HCT116 (cell line): ENCODE measurements at regions not wholly inside any gene's neighbourhood (a gene's known extent, or its start where the extent isn't known, plus 50 kb on each side); places are given as distances from the start of the nearest gene placed in this dataset.

Source experiments
- ATAC-seq: fragments of 200-7000 bp; cut with Tn5 transposase; 2 replicates; pipeline ENCODE4 v1.9.1; 2020; ENCODE audit warnings: mild to moderate bottlenecking, moderate library complexity
- BruUV-seq: library from RNA; stranded (reverse); fragments of 400-500 nt; replicated peaks from 2 replicates; lab custom pipeline; 2021; lab: Mats Ljungman, UMichigan
- CTCF ChIA-PET: fragments of 300-600 bp; sonication (Branson Sonifier 250); formaldehyde crosslinking; loops from one replicate; lab custom pipeline; 2021; ENCODE audit warnings: antibody characterized with exemption; lab: Charles Lee
- POLR2A ChIA-PET: fragments of 300-600, 350-600 bp; sonication (Branson Sonifier 250); formaldehyde crosslinking; loops from one replicate; lab custom pipeline; 2021; ENCODE audit warnings: antibody characterized with exemption; lab: Charles Lee
- RAD21 ChIA-PET, 2 experiments: fragments of 300-600 bp; sonication (Branson Sonifier 250); formaldehyde crosslinking; loops; one replicate each; lab custom pipeline; 2023; ENCODE audit warnings: low total read pairs in 2 of 2; ENCODE audit not compliant: uncharacterized antibody in 2 of 2, unreplicated experiment in 2 of 2, low non-redundant PET in 1 of 2; lab: Charles Lee
- DNase-seq: peaks from one replicate; pipeline ENCODE4 v3.0.0-alpha.2; 2010; ENCODE audit warnings: low read depth, low spot score
- H2AFZ ChIP-seq: fragments of 200-600 bp; shearing (Covaris generic), sonication (generic); 2 replicates; pipeline ENCODE4 v1.6.1; 2017; ENCODE audit warnings: low read depth, mixed run types, mixed read lengths, antibody characterized with exemption, low read length; ENCODE audit not compliant: poor library complexity, severe bottlenecking
- H3K27ac ChIP-seq: 2 replicates; pipeline ENCODE4 v1.5.1; 2012; ENCODE audit warnings: low read depth, low read length
- H3K27me3 ChIP-seq: fragments of 200-600 bp; sonication (generic); 2 replicates; pipeline ENCODE4 v1.6.1; 2016; ENCODE audit warnings: mixed run types, low read length, mixed read lengths; ENCODE audit not compliant: insufficient read depth
- H3K36me3 ChIP-seq, 2 experiments: fragments of 200-500 bp in 1 of 2; fragments of 200-600 bp in 1 of 2; sonication (Bioruptor generic) in 1 of 2; sonication (generic) in 1 of 2; 2 replicates each; pipeline versions ENCODE4 v1.5.1 to v1.6.1; 2014 to 2016; ENCODE audit warnings: low read length in 2 of 2, inconsistent platforms in 1 of 2, mixed read lengths in 1 of 2, mixed run types in 1 of 2; ENCODE audit not compliant: insufficient read depth in 2 of 2, control insufficient read depth in 1 of 2
- H3K4me1 ChIP-seq, 2 experiments: fragments of 200-600 bp in 1 of 2; sonication (generic) in 1 of 2; 2 replicates each; pipeline versions ENCODE4 v1.5.1 to v1.6.1; 2012 to 2017; ENCODE audit warnings: low read length in 2 of 2, inconsistent platforms in 1 of 2, mild to moderate bottlenecking in 1 of 2, mixed read lengths in 1 of 2, mixed run types in 1 of 2, moderate library complexity in 1 of 2; ENCODE audit not compliant: insufficient read depth in 2 of 2, control insufficient read depth in 1 of 2
- H3K4me2 ChIP-seq: fragments of 200-600 bp; sonication (generic); 2 replicates; pipeline ENCODE4 v1.6.1; 2017; ENCODE audit warnings: mixed run types, low read length, mixed read lengths
- H3K4me3 ChIP-seq, 2 experiments: fragments of 200-600 bp in 1 of 2; sonication (generic) in 1 of 2; replicated peaks in 1 of 2; 2 replicates each; pipeline ENCODE4 v1.5.1; 2011 to 2016; ENCODE audit warnings: low read length in 2 of 2, control low read depth in 1 of 2, low read depth in 1 of 2, mild to moderate bottlenecking in 1 of 2, mixed read lengths in 1 of 2, mixed run types in 1 of 2
- H3K79me2 ChIP-seq: fragments of 200-600 bp; sonication (generic); 2 replicates; pipeline ENCODE4 v1.6.1; 2017; ENCODE audit warnings: mild to moderate bottlenecking, mixed run types, low read length, moderate library complexity, mixed read lengths; ENCODE audit not compliant: insufficient read depth
- H3K9ac ChIP-seq: fragments of 200-600 bp; sonication (generic); 2 replicates; pipeline ENCODE4 v1.6.1; 2016; ENCODE audit warnings: low read length, mixed read lengths
- H3K9me2 ChIP-seq: fragments of 200-600 bp; sonication (generic), shearing (Covaris generic); 2 replicates; pipeline ENCODE4 v1.6.1; 2017; ENCODE audit warnings: mixed run types, mild to moderate bottlenecking, moderate library complexity; ENCODE audit not compliant: insufficient read depth
- H3K9me3 ChIP-seq, 2 experiments: fragments of 200-500 bp in 1 of 2; fragments of 200-600 bp in 1 of 2; sonication (Bioruptor generic) in 1 of 2; sonication (generic) in 1 of 2; 2 replicates each; pipeline ENCODE4 v1.6.1; 2014 to 2017; ENCODE audit warnings: low read length in 2 of 2, mixed read lengths in 2 of 2, inconsistent platforms in 1 of 2, low read depth in 1 of 2, mild to moderate bottlenecking in 1 of 2, mixed run types in 1 of 2, moderate library complexity in 1 of 2; ENCODE audit not compliant: control insufficient read depth in 1 of 2, insufficient read depth in 1 of 2
- H4K20me1 ChIP-seq: fragments of 200-600 bp; sonication (generic), shearing (Covaris generic); 2 replicates; pipeline ENCODE4 v1.6.1; 2017; ENCODE audit warnings: mixed run types, mild to moderate bottlenecking, moderate library complexity; ENCODE audit not compliant: insufficient read depth
- EGR1 ChIP-seq: IDR thresholded peaks from 2 replicates; pipeline ENCODE4 v1.6.1; 2012; ENCODE audit warnings: low read depth
- POLR2A ChIP-seq: IDR thresholded peaks from 2 replicates; pipeline ENCODE4 v1.7.0; 2011; ENCODE audit warnings: borderline replicate concordance; ENCODE audit not compliant: insufficient read depth, insufficient read length; ENCODE audit errors: extremely low read depth
- SRF ChIP-seq: IDR thresholded peaks from 2 replicates; pipeline ENCODE4 v1.6.1; 2012; ENCODE audit warnings: low read depth
- ZFX ChIP-seq: fragments of 450-650 bp; IDR thresholded peaks from 2 replicates; pipeline ENCODE4 v1.6.1; 2017
- intact Hi-C: fragments of 100-400 bp; cut with micrococcal nuclease; formaldehyde crosslinking; loops from 2 replicates; pipeline ENCODE4 v1.10.0; 2022
- TF ChIP-seq, protein P1 (sequence below): IDR thresholded peaks from 2 replicates; pipeline ENCODE4 v1.6.1; 2011; ENCODE audit warnings: mild to moderate bottlenecking, low read length, moderate library complexity; ENCODE audit not compliant: insufficient replicate concordance; ENCODE audit errors: extremely low read depth

- BruUV-seq: no TSS peak
- Histone ChIP-seq H3K36me3 (no peaks in the 10 kb centered on the region), H4K20me1 (no peaks in the 10 kb centered on the region), H3K27me3 (no peaks in the 10 kb centered on the region), H3K4me2 (no peak overlapping the region), H3K9me2 (no peaks in the 10 kb centered on the region), H3K27ac (no peak overlapping the region), H3K79me2 (no peaks in the 10 kb centered on the region), H3K9me3 (no peaks in the 10 kb centered on the region), H2AFZ (no peak overlapping the region), H3K9ac (no peak overlapping the region), H3K4me3 (no peak overlapping the region), H3K4me1 (no peaks in the 10 kb centered on the region)
- DNase-seq: no peak
- ChIA-PET POLR2A (no interaction called here), CTCF (no interaction called here), RAD21 (no interaction called here)
- ATAC-seq: no peak
- intact Hi-C loops: no loop called here
- TF ChIP-seq EGR1: no peak
- TF ChIP-seq ZFX: no peak
- TF ChIP-seq, protein P1, sequence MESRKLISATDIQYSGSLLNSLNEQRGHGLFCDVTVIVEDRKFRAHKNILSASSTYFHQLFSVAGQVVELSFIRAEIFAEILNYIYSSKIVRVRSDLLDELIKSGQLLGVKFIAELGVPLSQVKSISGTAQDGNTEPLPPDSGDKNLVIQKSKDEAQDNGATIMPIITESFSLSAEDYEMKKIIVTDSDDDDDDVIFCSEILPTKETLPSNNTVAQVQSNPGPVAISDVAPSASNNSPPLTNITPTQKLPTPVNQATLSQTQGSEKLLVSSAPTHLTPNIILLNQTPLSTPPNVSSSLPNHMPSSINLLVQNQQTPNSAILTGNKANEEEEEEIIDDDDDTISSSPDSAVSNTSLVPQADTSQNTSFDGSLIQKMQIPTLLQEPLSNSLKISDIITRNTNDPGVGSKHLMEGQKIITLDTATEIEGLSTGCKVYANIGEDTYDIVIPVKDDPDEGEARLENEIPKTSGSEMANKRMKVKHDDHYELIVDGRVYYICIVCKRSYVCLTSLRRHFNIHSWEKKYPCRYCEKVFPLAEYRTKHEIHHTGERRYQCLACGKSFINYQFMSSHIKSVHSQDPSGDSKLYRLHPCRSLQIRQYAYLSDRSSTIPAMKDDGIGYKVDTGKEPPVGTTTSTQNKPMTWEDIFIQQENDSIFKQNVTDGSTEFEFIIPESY: no peak
Observed at GRCh38 chr4:115374621-115375020, 261.2 kb upstream of the NDST4 start.

DNA sequence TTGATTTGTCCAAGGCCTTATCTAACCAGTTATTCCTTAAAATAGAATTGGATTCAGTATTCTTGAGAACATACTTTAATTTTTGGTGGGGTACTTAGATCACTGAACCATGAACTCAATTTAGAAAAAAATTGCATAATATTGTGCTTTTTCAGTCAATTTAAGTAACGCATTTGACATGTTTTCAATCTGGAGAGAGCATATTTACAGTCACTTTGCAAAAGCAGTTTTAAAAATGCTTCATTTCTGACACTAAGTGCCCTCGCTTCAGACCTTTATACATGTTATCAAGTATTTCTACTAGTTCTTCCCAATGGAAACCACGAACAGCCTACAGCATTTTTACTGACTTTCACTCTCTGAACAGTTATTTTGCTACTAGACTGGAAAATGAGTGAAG, 257.1 kb upstream of the NDST4 start:
- no peak overlapping the region for H3K4me2 ChIP-seq
- intact Hi-C loops: no loop called here
- no peak for DNase-seq
- ATAC-seq: no peak
- POLR2A ChIA-PET: no interaction called here
- H3K9ac ChIP-seq: no peak overlapping the region
- no peak overlapping the region for H2AFZ ChIP-seq
- no peak overlapping the region for H3K4me3 ChIP-seq
- no peaks in the 10 kb centered on the region for H3K36me3 ChIP-seq
- no peaks in the 10 kb centered on the region for H3K27me3 ChIP-seq
- TF ChIP-seq, protein P1: no peak
- no peak for TF ChIP-seq POLR2A
- no peak for TF ChIP-seq SRF
- no TSS peak for BruUV-seq
- no peaks in the 10 kb centered on the region for H3K9me3 ChIP-seq
- no peak overlapping the region for H3K27ac ChIP-seq
- H3K9me2 ChIP-seq: no peaks in the 10 kb centered on the region
- H3K79me2 ChIP-seq: no peaks in the 10 kb centered on the region
- H4K20me1 ChIP-seq: no peaks in the 10 kb centered on the region
- RAD21 ChIA-PET: no interaction called here
- CTCF ChIA-PET: no interaction called here
- no peaks in the 10 kb centered on the region for H3K4me1 ChIP-seq
